Upper lobe of left lung (tissue), 6 donors: ENCODE measurements at regions not wholly inside any gene's neighbourhood (a gene's known extent, or its start where the extent isn't known, plus 50 kb on each side); places are given as distances from the start of the nearest gene placed in this dataset.

Experiments used
- ATAC-seq, 2 donors: fragments of 200-7000 bp; cut with Tn5 transposase; one replicate each; pipeline ENCODE4 v1.9.1; 2022; ENCODE audit warnings: mild to moderate bottlenecking in 2 of 2, moderate library complexity in 2 of 2; ENCODE audit not compliant: low FRiP score in 2 of 2
- DNase-seq, 2 donors: peaks; one replicate each; pipeline ENCODE4 v3.0.0-alpha.2; 2019 to 2020
- H3K27ac ChIP-seq, 4 donors: fragments of 200-600 bp; sonication (generic); one replicate each; pipeline ENCODE4 v1.5.1; 2016 to 2019
- H3K27me3 ChIP-seq, 4 donors: fragments of 200-600 bp; sonication (generic); one replicate each; pipeline ENCODE4 v1.5.1; 2017 to 2019
- H3K36me3 ChIP-seq, 4 donors: fragments of 200-600 bp; sonication (generic); one replicate each; pipeline ENCODE4 v1.5.1; 2016 to 2019
- H3K4me1 ChIP-seq, 4 donors: fragments of 200-600 bp; sonication (generic); one replicate each; pipeline ENCODE4 v1.5.1; 2018 to 2019
- H3K4me3 ChIP-seq, 4 donors: fragments of 200-600 bp; sonication (generic); one replicate each; pipeline ENCODE4 v1.5.1; 2017 to 2019; ENCODE audit warnings: mild to moderate bottlenecking in 2 of 4, moderate library complexity in 1 of 4
- H3K9me3 ChIP-seq, 4 donors: fragments of 200-600 bp; sonication (generic); one replicate each; pipeline ENCODE4 v1.5.1; 2018 to 2019
- EP300 ChIP-seq, 4 donors: sonication (generic); formaldehyde crosslinking; IDR thresholded peaks; one replicate each; pipeline ENCODE4 v1.5.1; 2017; ENCODE audit warnings: antibody characterized with exemption in 4 of 4, control low read depth in 2 of 4
- POLR2A ChIP-seq, 4 donors: fragments of 450-650 bp; IDR thresholded peaks; one replicate each; pipeline ENCODE4 v1.5.1; 2016 to 2017; ENCODE audit warnings: antibody characterized with exemption in 4 of 4, mild to moderate bottlenecking in 2 of 4
- POLR2AphosphoS5 ChIP-seq, 2 donors: sonication (generic); formaldehyde crosslinking; IDR thresholded peaks; one replicate each; pipeline ENCODE4 v1.5.1; 2017; ENCODE audit warnings: antibody characterized with exemption in 2 of 2
- WGBS, 2 donors: methylation state at CpG; one replicate each; pipeline ENCODE4 v1.1.5; 2017 to 2018; 5-methylcytosine and 5-hydroxymethylcytosine counted together
- TF ChIP-seq, protein P1 (sequence below), 6 experiments: fragments of 450-650 bp in 4 of 6; fragments of 200-600 bp in 2 of 6; sonication (generic) in 2 of 6; IDR thresholded peaks; one replicate each; pipeline ENCODE4 v1.5.1; 2016 to 2019; ENCODE audit warnings: antibody characterized with exemption in 6 of 6
- donor health status: DM: no; HTN: no; CAD: no; lungs with moderate emphysema.
- donor health status: DM: no; HTN: yes; CAD: no; lungs with severe emphysema.

DNA sequence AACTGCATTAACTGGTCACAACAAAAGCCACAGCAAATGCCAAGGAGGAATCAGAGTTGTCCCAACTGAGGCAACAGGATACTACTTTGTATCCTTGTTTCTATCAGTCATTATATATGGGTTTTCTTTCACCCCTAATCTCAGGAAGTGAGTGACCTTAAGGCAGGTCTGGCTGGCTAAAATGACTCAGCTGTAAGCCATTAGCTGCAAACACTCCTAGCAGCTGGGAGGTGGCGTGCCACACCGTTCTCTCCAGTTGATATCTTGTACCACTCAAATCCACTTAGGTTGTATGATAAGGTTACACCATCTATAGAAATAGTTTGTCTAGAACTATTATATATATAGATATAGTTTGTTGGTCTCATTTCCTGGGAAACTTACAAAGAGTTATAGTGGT lies 171.1 kb upstream of the MC4R start:
- no peak for DNase-seq
- no peak for ATAC-seq
- H3K27ac ChIP-seq, result no peak overlapping the region
- H3K9me3 ChIP-seq, result no peaks in the 10 kb centered on the region
- H3K27me3 ChIP-seq, result no peaks in the 10 kb centered on the region
- no peaks in the 10 kb centered on the region for H3K4me1 ChIP-seq
- no peak overlapping the region for H3K4me3 ChIP-seq
- TF ChIP-seq, protein P1, sequence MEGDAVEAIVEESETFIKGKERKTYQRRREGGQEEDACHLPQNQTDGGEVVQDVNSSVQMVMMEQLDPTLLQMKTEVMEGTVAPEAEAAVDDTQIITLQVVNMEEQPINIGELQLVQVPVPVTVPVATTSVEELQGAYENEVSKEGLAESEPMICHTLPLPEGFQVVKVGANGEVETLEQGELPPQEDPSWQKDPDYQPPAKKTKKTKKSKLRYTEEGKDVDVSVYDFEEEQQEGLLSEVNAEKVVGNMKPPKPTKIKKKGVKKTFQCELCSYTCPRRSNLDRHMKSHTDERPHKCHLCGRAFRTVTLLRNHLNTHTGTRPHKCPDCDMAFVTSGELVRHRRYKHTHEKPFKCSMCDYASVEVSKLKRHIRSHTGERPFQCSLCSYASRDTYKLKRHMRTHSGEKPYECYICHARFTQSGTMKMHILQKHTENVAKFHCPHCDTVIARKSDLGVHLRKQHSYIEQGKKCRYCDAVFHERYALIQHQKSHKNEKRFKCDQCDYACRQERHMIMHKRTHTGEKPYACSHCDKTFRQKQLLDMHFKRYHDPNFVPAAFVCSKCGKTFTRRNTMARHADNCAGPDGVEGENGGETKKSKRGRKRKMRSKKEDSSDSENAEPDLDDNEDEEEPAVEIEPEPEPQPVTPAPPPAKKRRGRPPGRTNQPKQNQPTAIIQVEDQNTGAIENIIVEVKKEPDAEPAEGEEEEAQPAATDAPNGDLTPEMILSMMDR (IDR thresholded peaks at IDR 0.05), result no peak
- TF ChIP-seq POLR2AphosphoS5 (IDR thresholded peaks at IDR 0.05), result no peak
- TF ChIP-seq EP300 (IDR thresholded peaks at IDR 0.05), result no peak
- TF ChIP-seq POLR2A (IDR thresholded peaks at IDR 0.05), result no peak
- H3K36me3 ChIP-seq, result no peaks in the 10 kb centered on the region
- 88 to 95% methylated on average over 2 of the region's 2 CpGs for WGBS, 2 donors

DNA sequence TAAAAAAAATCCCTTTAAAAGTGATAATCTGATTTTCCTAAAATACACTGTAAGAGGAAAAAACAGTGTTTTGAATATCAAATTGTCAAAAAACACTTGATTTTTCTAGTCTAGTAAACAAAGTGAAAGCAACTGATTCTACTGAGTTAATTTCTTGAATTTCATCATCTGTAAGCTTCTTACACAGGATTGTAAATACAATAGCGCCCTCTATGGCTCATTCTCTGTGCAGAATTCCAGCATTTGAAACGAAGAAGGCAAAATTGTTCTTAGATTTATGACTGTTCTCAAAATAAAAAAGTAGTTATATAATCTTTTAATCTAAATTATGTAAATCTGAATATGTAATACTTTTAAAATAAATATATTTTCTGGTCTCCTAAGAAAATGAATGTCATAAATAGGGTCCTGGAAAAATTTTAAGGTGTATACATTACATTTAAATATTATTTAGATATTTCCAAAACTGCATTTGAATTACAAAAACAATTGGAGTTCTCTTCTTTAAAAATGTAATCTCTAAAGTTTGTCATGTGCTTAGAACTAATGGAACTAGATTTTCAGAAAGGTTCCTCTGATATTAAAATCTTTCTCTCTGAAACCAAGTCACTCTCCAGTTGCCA lies 176.9 kb upstream of the MC4R start:
- 0 to 4% methylated on average over 2 of the region's 2 CpGs for WGBS, 2 donors
- DNase-seq, result no peak
- ATAC-seq, result no peak

DNA sequence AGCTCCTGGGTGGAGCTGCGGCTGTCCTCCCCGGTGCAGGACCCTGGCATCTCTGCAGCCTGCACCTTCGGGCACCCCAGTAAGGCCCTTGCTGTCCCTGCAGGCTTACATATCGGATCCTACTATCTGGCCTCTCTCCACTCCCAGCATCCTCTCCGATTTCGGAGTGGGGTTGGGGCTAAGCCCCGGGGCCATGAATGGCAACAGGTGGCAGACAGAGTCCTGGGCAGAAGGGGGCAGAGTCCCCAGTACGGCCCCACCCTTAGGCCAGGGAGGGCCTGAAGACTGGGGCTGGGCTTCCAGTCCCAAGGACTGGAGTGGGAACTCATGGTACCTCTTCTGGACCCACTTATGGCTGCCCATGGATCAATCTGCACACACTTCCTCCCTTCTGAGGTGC lies 180.4 kb upstream of the MC4R start:
- H3K36me3 ChIP-seq, result no peaks in the 10 kb centered on the region
- H3K27me3 ChIP-seq, result no peaks in the 10 kb centered on the region
- TF ChIP-seq, protein P1 (IDR thresholded peaks at IDR 0.05), result no peak
- no peak for TF ChIP-seq POLR2A (IDR thresholded peaks at IDR 0.05)
- no peak for TF ChIP-seq EP300 (IDR thresholded peaks at IDR 0.05)
- TF ChIP-seq POLR2AphosphoS5 (IDR thresholded peaks at IDR 0.05), result no peak
- no peak overlapping the region for H3K27ac ChIP-seq
- H3K4me1 ChIP-seq, result no peaks in the 10 kb centered on the region
- ATAC-seq (peak in 1 of 2 donors; percentile 40), DNase-seq (peak in 1 of 2 donors; percentile 40)
- 85 to 91% methylated on average over 7 to 8 of the region's 8 CpGs for WGBS, 2 donors
- H3K9me3 ChIP-seq, result no peaks in the 10 kb centered on the region
- H3K4me3 ChIP-seq, result no peak overlapping the region

More for the DNA sequence above, 176.9 kb upstream of the MC4R start:
- no peaks in the 10 kb centered on the region for H3K27me3 ChIP-seq
- TF ChIP-seq, protein P1 (IDR thresholded peaks at IDR 0.05), result peak in 5 of 6 experiments; percentile 47 to 61 (median 50)
- no peak for TF ChIP-seq POLR2AphosphoS5 (IDR thresholded peaks at IDR 0.05)
- H3K4me3 ChIP-seq, result no peak overlapping the region
- H3K36me3 ChIP-seq, result no peaks in the 10 kb centered on the region
- no peaks in the 10 kb centered on the region for H3K4me1 ChIP-seq
- no peaks in the 10 kb centered on the region for H3K9me3 ChIP-seq
- no peak overlapping the region for H3K27ac ChIP-seq

DNA sequence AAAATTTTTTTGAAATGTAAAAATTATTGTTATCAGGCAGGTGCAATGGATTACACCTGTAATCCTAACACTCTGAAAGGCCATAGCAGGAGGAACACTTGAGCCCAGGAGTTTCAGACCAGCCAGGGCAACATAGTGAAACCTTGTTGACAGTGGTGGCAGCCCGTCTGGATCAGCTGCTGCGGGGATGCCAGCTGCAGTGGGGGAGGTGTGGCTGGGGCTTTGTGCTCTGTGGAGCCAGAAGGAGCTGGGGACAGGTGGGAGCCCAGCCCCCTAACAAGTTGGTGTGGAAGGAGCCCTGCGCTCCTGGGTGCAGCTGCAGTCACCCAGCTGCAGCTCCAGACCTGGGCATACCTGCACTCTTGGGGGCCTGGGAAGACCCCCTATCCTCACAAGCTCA lies 182.4 kb upstream of the MC4R start:
- Histone ChIP-seq H3K36me3 (no peaks in the 10 kb centered on the region), H3K27ac (no peak overlapping the region), H3K9me3 (no peaks in the 10 kb centered on the region), H3K27me3 (no peaks in the 10 kb centered on the region), H3K4me1 (no peaks in the 10 kb centered on the region), H3K4me3 (no peak overlapping the region)
- DNase-seq (peak in 1 of 2 donors; percentile 47), ATAC-seq (peak in 1 of 2 donors; percentile 43)
- TF ChIP-seq POLR2A (IDR thresholded peaks at IDR 0.05), result no peak
- TF ChIP-seq, protein P1 (IDR thresholded peaks at IDR 0.05), result no peak
- WGBS, 2 donors, result 51 to 56% methylated on average over 2 of the region's 3 CpGs

DNA sequence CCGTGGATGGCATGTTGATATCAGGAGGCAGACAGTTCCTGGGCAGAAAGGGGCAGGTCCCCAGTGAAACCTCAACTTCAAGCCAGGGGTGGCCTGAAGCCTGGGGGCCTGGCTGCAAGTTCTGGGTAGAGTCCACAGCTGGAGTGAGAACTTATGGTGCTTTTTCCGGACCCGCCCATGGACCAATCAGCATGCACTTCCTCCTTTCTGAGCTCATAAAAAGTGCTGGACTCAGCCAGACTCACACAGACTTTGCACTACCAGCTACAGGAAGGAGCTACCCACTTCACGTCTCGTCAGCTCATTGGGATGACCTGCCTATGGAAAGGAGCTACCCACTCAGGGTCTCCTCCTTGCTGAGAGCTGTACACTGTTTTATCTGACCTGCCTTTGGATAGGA lies 183.1 kb upstream of the MC4R start:
- no peaks in the 10 kb centered on the region for H3K4me1 ChIP-seq
- H3K4me3 ChIP-seq, result no peak overlapping the region
- no peak overlapping the region for H3K27ac ChIP-seq
- no peaks in the 10 kb centered on the region for H3K27me3 ChIP-seq
- H3K9me3 ChIP-seq, result no peaks in the 10 kb centered on the region
- TF ChIP-seq, protein P1 (IDR thresholded peaks at IDR 0.05), result no peak
- TF ChIP-seq POLR2A (IDR thresholded peaks at IDR 0.05) (no peak), EP300 (IDR thresholded peaks at IDR 0.05) (no peak)
- ATAC-seq (peak in 1 of 2 donors; percentile 29), DNase-seq (no peak)
- H3K36me3 ChIP-seq, result no peaks in the 10 kb centered on the region
- 70 to 74% methylated on average over 2 to 5 of the region's 5 CpGs for WGBS, 2 donors
